OCI-LY7 (cell line): ENCODE measurements at regions not wholly inside any gene's neighbourhood (a gene's known extent, or its start where the extent isn't known, plus 50 kb on each side); places are given as distances from the start of the nearest gene placed in this dataset.

ENCODE experiments used
- BruUV-seq: library from RNA; stranded (reverse); fragments of 400-500 nt; replicated peaks from 2 replicates; lab custom pipeline; 2021; lab: Mats Ljungman, UMichigan
- CTCF ChIA-PET: fragments of 300-600 bp; sonication (Branson Sonifier 250); formaldehyde crosslinking; loops from one replicate; lab custom pipeline; 2022; ENCODE audit warnings: antibody characterized with exemption; ENCODE audit not compliant: unreplicated experiment; lab: Charles Lee
- POLR2A ChIA-PET: fragments of 300-600 bp; sonication (Branson Sonifier 250); formaldehyde crosslinking; loops from one replicate; lab custom pipeline; 2022; ENCODE audit warnings: antibody characterized with exemption; lab: Charles Lee
- DNase-seq: peaks from one replicate; pipeline ENCODE4 v3.0.0-alpha.2; 2015; ENCODE audit warnings: low spot score
- H2AFZ ChIP-seq: fragments of 200-600 bp; sonication (generic), shearing (Covaris generic); 2 replicates; pipeline ENCODE4 v1.6.1; 2014; ENCODE audit warnings: mild to moderate bottlenecking, antibody characterized with exemption, low read length, moderate library complexity
- H3K27ac ChIP-seq: fragments of 200-600 bp; sonication (generic); 2 replicates; pipeline ENCODE4 v1.5.1; 2014; ENCODE audit warnings: mixed run types, low read depth, mild to moderate bottlenecking, moderate library complexity, low read length, inconsistent platforms; ENCODE audit not compliant: poor library complexity, severe bottlenecking
- H3K36me3 ChIP-seq: fragments of 200-600 bp; sonication (generic); 2 replicates; pipeline ENCODE4 v1.6.1; 2014; ENCODE audit warnings: mild to moderate bottlenecking, antibody characterized with exemption, low read length, moderate library complexity, mixed read lengths; ENCODE audit not compliant: insufficient read depth
- H3K4me1 ChIP-seq: fragments of 200-600 bp; sonication (generic); 2 replicates; pipeline ENCODE4 v1.5.1; 2014; ENCODE audit warnings: mild to moderate bottlenecking, low read length; ENCODE audit not compliant: insufficient read depth, poor library complexity, severe bottlenecking
- H3K4me2 ChIP-seq: fragments of 200-600 bp; sonication (generic); 2 replicates; pipeline ENCODE4 v1.6.1; 2014; ENCODE audit warnings: mild to moderate bottlenecking, low read length
- H3K4me3 ChIP-seq: fragments of 200-600 bp; sonication (generic); 2 replicates; pipeline ENCODE4 v1.5.1; 2014; ENCODE audit warnings: mild to moderate bottlenecking, low read depth, low read length; ENCODE audit not compliant: poor library complexity, severe bottlenecking
- H3K79me2 ChIP-seq: fragments of 200-600 bp; sonication (generic); 2 replicates; pipeline ENCODE4 v1.6.1; 2016; ENCODE audit warnings: low read depth, mild to moderate bottlenecking, low read length, moderate library complexity, mixed read lengths; ENCODE audit not compliant: insufficient read depth
- H3K9me2 ChIP-seq: fragments of 200-600 bp; sonication (generic); 2 replicates; pipeline ENCODE4 v1.6.1; 2016; ENCODE audit warnings: mild to moderate bottlenecking, low read length, mixed read lengths; ENCODE audit not compliant: insufficient read depth
- H3K9me3 ChIP-seq: fragments of 200-600 bp; sonication (generic); 2 replicates; pipeline ENCODE4 v1.6.1; 2014; ENCODE audit warnings: mild to moderate bottlenecking, mixed run types, low read length, mixed read lengths
- H4K20me1 ChIP-seq: fragments of 200-600 bp; sonication (generic); 2 replicates; pipeline ENCODE4 v1.6.1; 2014; ENCODE audit warnings: mild to moderate bottlenecking, antibody characterized with exemption, low read length, moderate library complexity, mixed read lengths; ENCODE audit not compliant: insufficient read depth
- EZH2phosphoT487 ChIP-seq: fragments of 200-600 bp; sonication (generic); IDR thresholded peaks from 2 replicates; pipeline ENCODE4 v1.6.1; 2018; ENCODE audit warnings: low read depth, borderline replicate concordance, mild to moderate bottlenecking, mixed run types, antibody characterized with exemption, low read length, moderate library complexity, mixed read lengths
- intact Hi-C: fragments of 100-400 bp; cut with micrococcal nuclease; formaldehyde crosslinking; loops from one replicate; pipeline ENCODE4 v1.10.0; 2022; ENCODE audit not compliant: unreplicated experiment
- TF ChIP-seq, protein P1 (sequence below): fragments of 200-600 bp; sonication (generic); conservative IDR thresholded peaks from 2 replicates; pipeline ENCODE4 v1.5.1; 2014; ENCODE audit warnings: mild to moderate bottlenecking, antibody characterized with exemption, low read length, moderate library complexity, mixed read lengths

DNA sequence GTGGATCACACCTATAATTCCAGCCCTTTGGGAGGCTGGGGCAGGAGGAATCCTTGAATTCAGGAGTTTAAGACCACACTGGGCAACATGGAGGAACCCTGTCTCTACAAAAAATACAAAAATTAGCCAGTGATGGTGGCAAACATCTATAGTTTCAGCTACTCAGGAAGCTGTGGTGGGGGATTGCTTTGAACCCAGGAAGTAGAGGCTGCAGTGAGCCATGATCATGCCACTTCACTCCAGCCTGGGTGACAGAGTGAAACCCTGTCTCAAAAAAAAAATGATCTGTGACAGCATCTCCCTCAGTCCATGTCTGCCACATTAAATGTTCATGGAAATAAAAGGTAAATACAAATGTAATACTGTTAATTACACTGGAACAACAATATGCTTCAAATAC is 121.4 kb upstream of the COL5A2 start:
- ChIA-PET POLR2A (no interaction called here), CTCF (no interaction called here)
- intact Hi-C loops = no loop called here
- TF ChIP-seq, protein P1, sequence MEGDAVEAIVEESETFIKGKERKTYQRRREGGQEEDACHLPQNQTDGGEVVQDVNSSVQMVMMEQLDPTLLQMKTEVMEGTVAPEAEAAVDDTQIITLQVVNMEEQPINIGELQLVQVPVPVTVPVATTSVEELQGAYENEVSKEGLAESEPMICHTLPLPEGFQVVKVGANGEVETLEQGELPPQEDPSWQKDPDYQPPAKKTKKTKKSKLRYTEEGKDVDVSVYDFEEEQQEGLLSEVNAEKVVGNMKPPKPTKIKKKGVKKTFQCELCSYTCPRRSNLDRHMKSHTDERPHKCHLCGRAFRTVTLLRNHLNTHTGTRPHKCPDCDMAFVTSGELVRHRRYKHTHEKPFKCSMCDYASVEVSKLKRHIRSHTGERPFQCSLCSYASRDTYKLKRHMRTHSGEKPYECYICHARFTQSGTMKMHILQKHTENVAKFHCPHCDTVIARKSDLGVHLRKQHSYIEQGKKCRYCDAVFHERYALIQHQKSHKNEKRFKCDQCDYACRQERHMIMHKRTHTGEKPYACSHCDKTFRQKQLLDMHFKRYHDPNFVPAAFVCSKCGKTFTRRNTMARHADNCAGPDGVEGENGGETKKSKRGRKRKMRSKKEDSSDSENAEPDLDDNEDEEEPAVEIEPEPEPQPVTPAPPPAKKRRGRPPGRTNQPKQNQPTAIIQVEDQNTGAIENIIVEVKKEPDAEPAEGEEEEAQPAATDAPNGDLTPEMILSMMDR = no peak
- TF ChIP-seq EZH2phosphoT487 = no peak
- Histone ChIP-seq H3K79me2 (no peaks in the 10 kb centered on the region), H3K27ac (no peak overlapping the region), H4K20me1 (no peaks in the 10 kb centered on the region), H3K4me1 (no peaks in the 10 kb centered on the region), H3K9me3 (no peaks in the 10 kb centered on the region), H3K4me3 (no peak overlapping the region), H3K36me3 (no peaks in the 10 kb centered on the region), H3K4me2 (no peak overlapping the region), H3K9me2 (no peaks in the 10 kb centered on the region), H2AFZ (no peak overlapping the region)
- DNase-seq = no peak
- no TSS peak for BruUV-seq

DNA sequence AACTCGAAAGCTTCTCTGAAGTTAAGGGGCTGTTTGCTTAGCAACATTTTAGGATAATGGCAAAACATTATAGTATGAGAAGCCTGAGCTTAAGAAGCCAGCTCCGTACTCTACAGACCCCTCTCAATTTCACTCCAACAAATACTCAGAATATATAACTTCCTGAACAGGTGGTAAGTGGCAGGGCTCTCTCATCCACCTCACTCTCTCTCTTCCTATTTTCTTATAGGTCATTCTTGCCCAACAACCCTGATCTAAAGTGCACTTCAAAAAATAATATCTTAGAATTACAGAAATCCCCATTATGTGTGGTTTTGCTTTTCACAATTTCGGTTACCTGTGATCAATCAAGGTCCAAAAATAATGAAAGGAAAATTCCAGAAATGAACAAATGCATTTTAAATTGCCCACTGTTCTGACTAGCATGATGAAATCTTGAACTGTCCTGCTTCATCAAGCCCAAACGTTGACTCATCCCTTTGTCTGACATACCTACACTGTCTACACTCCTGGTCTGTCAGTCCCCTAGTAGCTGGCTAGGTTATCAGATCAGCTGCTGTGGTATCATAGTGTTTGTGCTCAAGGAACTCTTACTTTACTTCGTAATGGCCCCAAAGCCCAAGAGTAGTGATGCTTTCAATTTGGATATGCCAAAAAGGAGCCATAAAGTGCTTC is 122.8 kb upstream of the COL5A2 start:
- no peaks in the 10 kb centered on the region for H3K9me2 ChIP-seq
- no peak overlapping the region for H3K27ac ChIP-seq
- H3K4me2 ChIP-seq = no peak overlapping the region
- ChIA-PET CTCF (no interaction called here), POLR2A (no interaction called here)
- no peaks in the 10 kb centered on the region for H3K4me1 ChIP-seq
- no TSS peak for BruUV-seq
- DNase-seq = no peak
- H2AFZ ChIP-seq = no peak overlapping the region
- intact Hi-C loops = no loop called here
- no peaks in the 10 kb centered on the region for H3K79me2 ChIP-seq
- H3K9me3 ChIP-seq = no peaks in the 10 kb centered on the region
- no peaks in the 10 kb centered on the region for H3K36me3 ChIP-seq
- TF ChIP-seq EZH2phosphoT487 = no peak
- TF ChIP-seq, protein P1 = no peak
- no peaks in the 10 kb centered on the region for H4K20me1 ChIP-seq
- no peak overlapping the region for H3K4me3 ChIP-seq

DNA sequence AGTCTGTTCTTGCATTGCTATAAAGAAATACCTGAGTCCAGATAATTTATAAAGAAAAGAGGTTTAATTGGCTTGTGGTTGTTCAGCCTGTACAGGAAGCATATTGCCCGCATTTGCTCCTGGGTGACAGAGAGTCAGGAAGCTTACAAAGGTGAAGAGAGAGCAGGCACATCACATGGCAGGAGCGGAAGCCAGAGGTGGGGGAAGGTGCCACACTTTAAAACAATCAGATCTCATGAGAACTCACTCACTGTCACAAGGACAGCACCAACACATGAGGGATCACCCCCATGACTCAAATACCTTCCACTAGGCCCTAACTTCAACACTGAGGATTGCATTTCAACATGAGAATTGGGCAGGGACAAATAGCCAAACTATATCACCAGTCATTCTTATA is 124.8 kb upstream of the COL5A2 start:
- intact Hi-C loops = no loop called here

More for the DNA sequence above, 124.8 kb upstream of the COL5A2 start:
- ChIA-PET CTCF (no interaction called here), POLR2A (interaction anchor here (0.6 kb wide), 1 partner anchor 730 kb away, joined by 3 read pairs; no protein-coding TSS in a partner anchor)
- no TSS peak for BruUV-seq
- H3K27ac ChIP-seq = no peak overlapping the region
- H3K9me2 ChIP-seq = no peaks in the 10 kb centered on the region
- H3K79me2 ChIP-seq = no peaks in the 10 kb centered on the region
- DNase-seq = peak; percentile 1
- no peaks in the 10 kb centered on the region for H3K4me1 ChIP-seq
- H3K4me3 ChIP-seq = no peak overlapping the region
- no peaks in the 10 kb centered on the region for H4K20me1 ChIP-seq
- H3K36me3 ChIP-seq = no peaks in the 10 kb centered on the region
- no peak overlapping the region for H2AFZ ChIP-seq
- H3K4me2 ChIP-seq = no peak overlapping the region
- no peaks in the 10 kb centered on the region for H3K9me3 ChIP-seq
- no peak for TF ChIP-seq EZH2phosphoT487
- TF ChIP-seq, protein P1 = no peak
